B cell (primary cell): ENCODE measurements at regions not wholly inside any gene's neighbourhood (a gene's known extent, or its start where the extent isn't known, plus 50 kb on each side); places are given as distances from the start of the nearest gene placed in this dataset.

Experiments used
- ATAC-seq: fragments of 200-7000 bp; cut with Tn5 transposase; one replicate; pipeline ENCODE4 v1.10.0; 2021; ENCODE audit warnings: low read depth, mild to moderate bottlenecking, moderate number of reproducible peaks, moderate library complexity
- CTCF ChIA-PET: fragments of 350-600 bp; sonication (Branson Sonifier 250); formaldehyde crosslinking; loops from one replicate; lab custom pipeline; 2021; ENCODE audit warnings: antibody characterized with exemption, inconsistent platforms; lab: Charles Lee
- POLR2A ChIA-PET: fragments of 350-600 bp; sonication (Branson Sonifier 250); formaldehyde crosslinking; loops from one replicate; lab custom pipeline; 2021; ENCODE audit warnings: antibody characterized with exemption; lab: Charles Lee
- DNase-seq: peaks from one replicate; pipeline ENCODE4 v3.0.0; 2013
- H2AFZ ChIP-seq: 2 replicates; pipeline ENCODE4 v1.6.1; 2012; ENCODE audit warnings: mild to moderate bottlenecking, low read depth, low read length; ENCODE audit not compliant: insufficient read depth, poor library complexity, severe bottlenecking
- H3K27ac ChIP-seq, 2 donors: 1 replicate in 1 of 2; 2 replicates in 1 of 2; pipeline ENCODE4 v1.5.1; 2012 to 2013; ENCODE audit warnings: low read length in 2 of 2, mild to moderate bottlenecking in 2 of 2, moderate library complexity in 1 of 2
- H3K27me3 ChIP-seq, 4 experiments: fragments of 200-600 bp in 1 of 4; sonication (generic) in 1 of 4; replicated peaks in 1 of 4; 1 replicate in 2 of 4; 2 replicates in 2 of 4; pipeline versions ENCODE4 v1.6.1 to v1.7.0; 2013 to 2016; ENCODE audit warnings: low read length in 3 of 4, mild to moderate bottlenecking in 2 of 4, mixed read lengths in 1 of 4, moderate library complexity in 1 of 4; ENCODE audit not compliant: insufficient read depth in 4 of 4, control insufficient read depth in 3 of 4; ENCODE audit errors: control extremely low read depth in 1 of 4
- H3K36me3 ChIP-seq, 2 experiments: replicated peaks in 1 of 2; 1 replicate in 1 of 2; 2 replicates in 1 of 2; pipeline versions ENCODE4 v1.6.1 to v1.7.1; 2013; ENCODE audit warnings: low read length in 1 of 2; ENCODE audit not compliant: insufficient read depth in 2 of 2, control insufficient read depth in 1 of 2; ENCODE audit errors: control extremely low read depth in 1 of 2, extremely low read depth in 1 of 2
- H3K4me1 ChIP-seq, 2 donors: fragments of 200-600 bp in 1 of 2; sonication (generic) in 1 of 2; 1 replicate in 1 of 2; 2 replicates in 1 of 2; pipeline versions ENCODE4 v1.5.1 to v1.6.1; 2013 to 2017; ENCODE audit warnings: low read length in 2 of 2; ENCODE audit not compliant: control insufficient read depth in 2 of 2, insufficient read depth in 2 of 2
- H3K4me2 ChIP-seq: replicated peaks from 2 replicates; pipeline ENCODE3; 2012; ENCODE audit warnings: mild to moderate bottlenecking, low read depth, low read length; ENCODE audit not compliant: poor library complexity, severe bottlenecking
- H3K4me3 ChIP-seq, 5 experiments: fragments of 200-600 bp in 1 of 5; sonication (generic) in 1 of 5; 1 replicate in 3 of 5; 2 replicates in 2 of 5; pipeline versions ENCODE4 v1.5.1 to v1.7.0; 2011 to 2016; ENCODE audit warnings: low read length in 4 of 5, mild to moderate bottlenecking in 4 of 5, low read depth in 2 of 5, control low read depth in 1 of 5, moderate library complexity in 1 of 5; ENCODE audit not compliant: insufficient read depth in 1 of 5; ENCODE audit errors: control extremely low read depth in 1 of 5, extremely low read depth in 1 of 5
- H3K79me2 ChIP-seq: fragments of 200-600 bp; sonication (generic); one replicate; pipeline ENCODE4 v1.6.0; 2016; ENCODE audit warnings: low read length; ENCODE audit not compliant: control insufficient read depth, insufficient read depth
- H3K9ac ChIP-seq: fragments of 200-600 bp; sonication (generic); 2 replicates; pipeline ENCODE4 v1.6.1; 2017; ENCODE audit warnings: mild to moderate bottlenecking, low read length, moderate library complexity
- H3K9me3 ChIP-seq, 3 donors: one replicate each; pipeline versions ENCODE4 v1.6.1 to v1.7.1; 2013; ENCODE audit warnings: low read length in 2 of 3; ENCODE audit not compliant: control insufficient read depth in 2 of 3, insufficient read depth in 1 of 3; ENCODE audit errors: control extremely low read depth in 1 of 3
- H4K20me1 ChIP-seq: 2 replicates; pipeline ENCODE4 v1.6.0; 2012; ENCODE audit warnings: mild to moderate bottlenecking, low read length; ENCODE audit not compliant: insufficient read depth, control insufficient read depth, poor library complexity, severe bottlenecking
- H3K27ac Mint-ChIP-seq: one replicate; pipeline ENCODE4 v1.8.0; 2021; ENCODE audit warnings: mixed read lengths
- H3K27me3 Mint-ChIP-seq: one replicate; pipeline ENCODE4 v1.8.0; 2021; ENCODE audit warnings: mixed read lengths
- H3K4me1 Mint-ChIP-seq: one replicate; pipeline ENCODE4 v1.8.0; 2021; ENCODE audit warnings: mixed read lengths
- H3K4me3 Mint-ChIP-seq: one replicate; pipeline ENCODE4 v1.8.0; 2021; ENCODE audit warnings: mixed read lengths
- H3K9me3 Mint-ChIP-seq: one replicate; pipeline ENCODE4 v1.8.0; 2022; ENCODE audit warnings: mixed read lengths; ENCODE audit not compliant: insufficient read depth
- CTCF ChIP-seq: fragments of 200-600 bp; IDR thresholded peaks from one replicate; pipeline ENCODE4 v1.8.0; 2022; ENCODE audit warnings: antibody characterized with exemption, mild to moderate bottlenecking
- EZH2 ChIP-seq: IDR thresholded peaks from 2 replicates; pipeline ENCODE4 v1.6.1; 2012; ENCODE audit warnings: borderline replicate concordance, low read depth, mild to moderate bottlenecking, moderate library complexity, low read length; ENCODE audit not compliant: insufficient read depth, poor library complexity, severe bottlenecking
- WGBS: methylation state at CpG from one replicate; pipeline ENCODE4 v1.1.5; 2013; ENCODE audit warnings: missing lambda C conversion rate; ENCODE audit not compliant: insufficient coverage; 5-methylcytosine and 5-hydroxymethylcytosine counted together
- intact Hi-C: fragments of 100-400 bp; cut with micrococcal nuclease; formaldehyde crosslinking; loops from one replicate; pipeline ENCODE4 v1.10.0; 2022

- H3K79me2 ChIP-seq, result no peaks in the 10 kb centered on the region
- no peak overlapping the region for H3K27ac Mint-ChIP-seq
These were observed 537.5 kb downstream of the ELAVL2 start for GRCh38 chr9:23288545-23288944.

GRCh38 chr9:23290973-23291372, 535.1 kb downstream of the ELAVL2 start:
- Histone ChIP-seq H3K36me3 (no peaks in the 10 kb centered on the region), H3K4me1 (no peaks in the 10 kb centered on the region), H3K4me3 (no peak overlapping the region), H3K27me3 (no peaks in the 10 kb centered on the region), H4K20me1 (no peaks in the 10 kb centered on the region), H3K4me2 (no peak overlapping the region), H3K9me3 (no peaks in the 10 kb centered on the region), H2AFZ (no peak overlapping the region), H3K9ac (no peak overlapping the region), H3K79me2 (no peaks in the 10 kb centered on the region), H3K27ac (no peak overlapping the region)
- ChIA-PET POLR2A (no interaction called here), CTCF (no interaction called here)
- no peak for ATAC-seq
- no peaks in the 10 kb centered on the region for H3K9me3 Mint-ChIP-seq
- intact Hi-C loops, result no loop called here
- H3K4me1 Mint-ChIP-seq, result no peaks in the 10 kb centered on the region
- WGBS, result 58% methylated on average over 1 of the region's 4 CpGs
- H3K27me3 Mint-ChIP-seq, result no peaks in the 10 kb centered on the region
- no peak for TF ChIP-seq EZH2
- no peak for TF ChIP-seq CTCF
- no peak for DNase-seq
- no peak overlapping the region for H3K27ac Mint-ChIP-seq
- no peak overlapping the region for H3K4me3 Mint-ChIP-seq

More at GRCh38 chr9:23288545-23288944, 537.5 kb downstream of the ELAVL2 start:
- DNase-seq, result no peak
- Histone ChIP-seq H3K4me3 (no peak overlapping the region), H3K4me2 (no peak overlapping the region), H3K9ac (no peak overlapping the region), H3K36me3 (no peaks in the 10 kb centered on the region), H3K9me3 (no peaks in the 10 kb centered on the region), H3K27me3 (no peaks in the 10 kb centered on the region), H3K4me1 (no peaks in the 10 kb centered on the region), H3K27ac (no peak overlapping the region), H2AFZ (no peak overlapping the region), H4K20me1 (no peaks in the 10 kb centered on the region)
- Mint-ChIP-seq H3K27me3 (no peaks in the 10 kb centered on the region), H3K4me3 (no peak overlapping the region), H3K9me3 (no peaks in the 10 kb centered on the region), H3K4me1 (no peaks in the 10 kb centered on the region)
- 40% methylated on average over 1 of the region's 4 CpGs for WGBS
- CTCF ChIA-PET, result no interaction called here
- POLR2A ChIA-PET, result no interaction called here
- intact Hi-C loops, result no loop called here
- TF ChIP-seq CTCF (no peak), EZH2 (no peak)
- no peak for ATAC-seq
